ENCODE measurements at regions not wholly inside any gene's neighbourhood (a gene's known extent, or its start where the extent isn't known, plus 50 kb on each side); places are given as distances from the start of the nearest gene placed in this dataset.

DNA sequence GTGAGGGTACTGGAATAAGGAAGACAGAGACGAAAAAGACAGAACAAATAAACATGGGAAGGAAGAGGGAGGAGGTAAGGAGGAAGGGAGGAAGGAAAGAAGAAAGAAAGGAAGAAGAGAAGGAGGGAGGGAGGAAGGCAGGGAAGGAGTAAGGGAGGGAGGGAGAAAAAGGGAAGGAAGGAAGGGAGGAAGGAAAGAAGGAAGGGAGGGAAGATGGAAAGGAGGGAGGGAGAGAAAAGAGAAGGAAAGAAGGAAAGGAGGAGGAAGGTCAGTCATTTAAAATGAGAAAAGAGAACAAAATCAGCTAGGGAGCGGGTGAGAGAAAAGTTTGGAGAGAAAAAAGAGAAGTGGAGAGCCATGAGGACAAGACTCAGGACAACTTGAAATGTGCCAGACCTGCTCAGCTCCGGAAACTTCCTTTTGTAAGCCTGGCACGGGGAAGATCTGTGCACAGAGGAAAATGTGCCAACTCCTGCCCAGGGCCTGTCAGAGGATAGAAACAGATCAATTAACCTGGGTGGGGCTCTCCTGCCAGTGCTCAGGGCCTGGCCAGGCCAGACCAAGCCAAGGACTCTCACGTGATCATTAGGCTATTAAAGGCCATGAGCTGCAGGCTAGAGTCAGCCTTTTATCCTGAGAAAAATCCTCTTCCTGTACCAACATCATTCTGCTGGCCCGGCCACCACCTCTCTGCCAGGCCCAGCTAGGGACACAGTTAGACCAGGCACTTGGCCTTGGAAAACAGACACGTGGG is 50.1 kb upstream of the BCL6 start:
- Histone ChIP-seq H3K4me2 (no peak overlapping the region), H3K27ac (no peak overlapping the region), H3K27me3 (no peaks in the 10 kb centered on the region), H3K9me3 (peaks cover 7% of the 10 kb centered on the region; the same call in 1 of the 2 replicates), H3K4me3 (no peak overlapping the region), H3K9ac (no peak overlapping the region), H4K20me1 (no peaks in the 10 kb centered on the region), H3K36me3 (no peaks in the 10 kb centered on the region), H3K4me1 (peaks cover 8% of the 10 kb centered on the region)
- TF ChIP-seq Cebpa-rat (IDR thresholded peaks at IDR 0.05): no peak

DNA sequence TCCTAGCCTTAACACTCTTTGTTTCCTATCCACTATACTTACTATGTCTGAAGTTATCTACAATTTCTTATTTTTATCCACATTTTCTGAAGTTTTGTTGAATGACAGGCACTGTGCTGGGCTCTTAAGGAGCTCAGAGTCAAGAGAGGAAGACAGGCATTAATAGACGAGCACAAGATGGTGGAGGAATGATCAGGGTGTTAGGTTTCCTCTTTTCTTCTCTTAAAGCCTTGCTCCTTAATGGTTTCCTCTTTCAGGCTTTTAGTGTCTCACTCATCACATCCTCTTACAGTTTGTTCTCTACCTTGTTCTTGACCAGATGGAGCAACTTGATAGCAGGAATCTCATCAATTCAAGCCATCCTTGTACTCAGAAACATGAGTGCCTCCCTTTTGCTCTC is 52.9 kb upstream of the BCL6 start:
- Histone ChIP-seq H3K4me2 (no peak overlapping the region), H3K9ac (no peak overlapping the region), H3K9me3 (peaks cover 7% of the 10 kb centered on the region; the same call in 1 of the 2 replicates), H3K27me3 (no peaks in the 10 kb centered on the region), H3K36me3 (no peaks in the 10 kb centered on the region), H3K27ac (no peak overlapping the region), H4K20me1 (no peaks in the 10 kb centered on the region), H3K4me1 (peaks cover 25% of the 10 kb centered on the region), H3K4me3 (no peak overlapping the region)
- TF ChIP-seq Cebpa-rat (IDR thresholded peaks at IDR 0.05): no peak

GRCh38 chr3:187798531-187799530 is 53.6 kb upstream of the BCL6 start:
- TF ChIP-seq Cebpa-rat (IDR thresholded peaks at IDR 0.05): no peak
- Histone ChIP-seq H3K4me1 (peaks cover 25% of the 10 kb centered on the region), H3K36me3 (no peaks in the 10 kb centered on the region), H3K27me3 (no peaks in the 10 kb centered on the region), H3K4me3 (no peak overlapping the region), H4K20me1 (no peaks in the 10 kb centered on the region), H3K4me2 (no peak overlapping the region), H3K9ac (no peak overlapping the region), H3K27ac (no peak overlapping the region), H3K9me3 (peaks cover 7% of the 10 kb centered on the region; the same call in 1 of the 2 replicates)

DNA sequence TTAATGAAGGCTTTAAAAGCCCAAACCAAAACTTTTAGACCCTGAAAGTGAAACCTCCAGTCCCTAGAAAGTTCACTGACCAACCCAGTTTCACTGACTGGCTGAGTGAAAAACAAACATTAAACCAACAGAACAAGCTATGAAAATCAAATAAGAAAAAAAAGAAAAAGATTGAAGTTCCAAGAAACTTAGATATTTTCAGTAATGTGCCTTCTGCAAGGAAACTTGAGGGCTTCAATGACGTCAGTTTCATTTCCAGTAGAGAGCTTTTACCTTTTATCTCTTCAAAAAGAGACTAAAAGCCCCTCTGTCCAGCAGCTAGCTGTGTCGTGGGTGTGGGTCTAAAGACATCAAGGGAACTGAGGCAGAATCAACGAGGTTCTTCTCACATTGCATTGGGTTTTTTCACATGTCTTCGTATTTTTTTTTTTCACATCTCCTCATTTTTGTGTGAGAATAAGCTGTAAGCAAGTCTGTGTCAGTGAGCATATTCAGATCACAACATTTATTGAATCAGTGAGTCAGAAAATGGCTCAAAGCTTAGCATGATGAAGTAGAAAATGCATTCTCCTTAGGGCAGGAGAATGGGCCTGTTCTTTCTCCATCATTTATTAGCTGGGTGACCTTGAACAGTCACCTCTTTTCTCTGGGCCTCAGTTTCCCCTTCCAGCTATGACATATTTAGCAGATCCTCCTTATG is 54.8 kb upstream of the BCL6 start:
- no peak overlapping the region for H3K4me3 ChIP-seq
- peaks cover 25% of the 10 kb centered on the region for H3K4me1 ChIP-seq
- H3K27ac ChIP-seq: no peak overlapping the region
- no peaks in the 10 kb centered on the region for H3K27me3 ChIP-seq
- H3K9ac ChIP-seq: no peak overlapping the region
- H3K9me3 ChIP-seq: peaks cover 7% of the 10 kb centered on the region; the same call in 1 of the 2 replicates
- TF ChIP-seq Cebpa-rat (IDR thresholded peaks at IDR 0.05): no peak
- peak overlapping the region; percentile 17 for H3K4me2 ChIP-seq
- H3K36me3 ChIP-seq: no peaks in the 10 kb centered on the region
- no peaks in the 10 kb centered on the region for H4K20me1 ChIP-seq

DNA sequence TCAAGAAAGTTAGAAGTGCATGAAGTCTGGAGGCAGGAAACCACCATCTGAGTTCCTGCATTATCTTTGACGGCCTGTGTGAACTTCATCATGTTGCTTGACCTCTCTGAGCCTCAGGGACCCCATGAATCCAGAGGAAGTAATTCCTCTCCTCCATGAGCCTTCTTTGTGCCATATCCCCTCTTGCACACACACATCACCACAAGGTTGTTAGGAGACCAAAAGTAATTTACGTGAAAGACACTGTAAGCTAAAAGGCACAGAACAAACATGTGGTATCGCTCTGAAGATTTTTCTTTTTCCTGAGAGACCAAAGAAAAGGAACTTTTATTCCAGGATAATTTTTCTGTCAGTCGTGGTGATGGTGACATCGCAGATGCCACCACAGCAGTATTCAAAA is 55.9 kb upstream of the BCL6 start:
- TF ChIP-seq Cebpa-rat (IDR thresholded peaks at IDR 0.05): no peak
- Histone ChIP-seq H3K27me3 (no peaks in the 10 kb centered on the region), H3K4me3 (no peak overlapping the region), H3K4me1 (peaks cover 25% of the 10 kb centered on the region), H3K4me2 (peak overlapping the region; percentile 41), H3K9me3 (peaks cover 7% of the 10 kb centered on the region; the same call in 1 of the 2 replicates), H3K27ac (no peak overlapping the region; the same call in 1 of the 2 replicates), H3K9ac (no peak overlapping the region), H4K20me1 (no peaks in the 10 kb centered on the region), H3K36me3 (no peaks in the 10 kb centered on the region)

GRCh38 chr3:187802203-187802927 is 57.1 kb upstream of the BCL6 start:
- Histone ChIP-seq H3K9ac (no peak overlapping the region), H3K4me3 (no peak overlapping the region), H4K20me1 (no peaks in the 10 kb centered on the region), H3K4me2 (no peak overlapping the region), H3K9me3 (peaks cover 6% of the 10 kb centered on the region; the same call in 1 of the 2 replicates), H3K27ac (no peak overlapping the region), H3K36me3 (no peaks in the 10 kb centered on the region), H3K27me3 (no peaks in the 10 kb centered on the region), H3K4me1 (peaks cover 25% of the 10 kb centered on the region)
- TF ChIP-seq Cebpa-rat (IDR thresholded peaks at IDR 0.05): no peak

GRCh38 chr3:187802928-187803259 is 57.6 kb upstream of the BCL6 start:
- no peak overlapping the region for H3K4me3 ChIP-seq
- no peak for TF ChIP-seq Cebpa-rat (IDR thresholded peaks at IDR 0.05)
- no peak overlapping the region for H3K4me2 ChIP-seq
- H3K36me3 ChIP-seq: no peaks in the 10 kb centered on the region
- H3K9ac ChIP-seq: no peak overlapping the region
- H3K27me3 ChIP-seq: no peaks in the 10 kb centered on the region
- no peak overlapping the region for H3K27ac ChIP-seq
- peaks cover 25% of the 10 kb centered on the region for H3K4me1 ChIP-seq
- no peaks in the 10 kb centered on the region for H4K20me1 ChIP-seq
- peaks cover 1% of the 10 kb centered on the region; the same call in 1 of the 2 replicates for H3K9me3 ChIP-seq

GRCh38 chr3:187804120-187804744 is 59.0 kb upstream of the BCL6 start:
- peaks cover 37% of the 10 kb centered on the region for H3K4me1 ChIP-seq
- no peaks in the 10 kb centered on the region for H4K20me1 ChIP-seq
- H3K4me2 ChIP-seq: no peak overlapping the region
- no peak overlapping the region for H3K4me3 ChIP-seq
- H3K27ac ChIP-seq: no peak overlapping the region
- TF ChIP-seq Cebpa-rat (IDR thresholded peaks at IDR 0.05): no peak
- H3K36me3 ChIP-seq: no peaks in the 10 kb centered on the region
- no peak overlapping the region for H3K9ac ChIP-seq
- H3K27me3 ChIP-seq: no peaks in the 10 kb centered on the region
- H3K9me3 ChIP-seq: no peaks in the 10 kb centered on the region

- H3K4me2 ChIP-seq: no peak overlapping the region
- H3K27ac ChIP-seq: no peak overlapping the region
- no peak for TF ChIP-seq Cebpa-rat (IDR thresholded peaks at IDR 0.05)
- H3K9me3 ChIP-seq: no peaks in the 10 kb centered on the region
- H3K4me3 ChIP-seq: no peak overlapping the region
- H3K36me3 ChIP-seq: no peaks in the 10 kb centered on the region
- H3K9ac ChIP-seq: no peak overlapping the region
- no peaks in the 10 kb centered on the region for H4K20me1 ChIP-seq
- H3K4me1 ChIP-seq: peaks cover 39% of the 10 kb centered on the region
- no peaks in the 10 kb centered on the region for H3K27me3 ChIP-seq
Measured at GRCh38 chr3:187804745-187805121, 59.5 kb upstream of the BCL6 start.

Measured in BLaER1 (cell line).